HUES6 (cell line): ENCODE measurements at regions not wholly inside any gene's neighbourhood (a gene's known extent, or its start where the extent isn't known, plus 50 kb on each side); places are given as distances from the start of the nearest gene placed in this dataset.

Experiments used
- H3K27ac ChIP-seq: 2 replicates; pipeline ENCODE4 v1.7.0; 2013; ENCODE audit warnings: low read depth, mild to moderate bottlenecking, low read length, inconsistent platforms
- H3K27me3 ChIP-seq: 2 replicates; pipeline ENCODE4 v1.6.1; 2013; ENCODE audit warnings: low read length; ENCODE audit not compliant: control insufficient read depth, insufficient read depth
- H3K36me3 ChIP-seq: 2 replicates; pipeline ENCODE4 v1.6.1; 2013; ENCODE audit warnings: low read length; ENCODE audit not compliant: control insufficient read depth, insufficient read depth
- H3K4me1 ChIP-seq: 2 replicates; pipeline ENCODE4 v1.6.1; 2013; ENCODE audit warnings: low read length; ENCODE audit not compliant: control insufficient read depth, insufficient read depth
- H3K4me3 ChIP-seq: 2 replicates; pipeline ENCODE4 v1.5.1; 2013; ENCODE audit warnings: low read depth, low read length
- H3K9ac ChIP-seq: one replicate; pipeline ENCODE4 v1.6.1; 2013; ENCODE audit warnings: mild to moderate bottlenecking, low read length
- H3K9me3 ChIP-seq: 2 replicates; pipeline ENCODE4 v1.6.1; 2013; ENCODE audit warnings: low read depth, low read length; ENCODE audit not compliant: control insufficient read depth, insufficient read depth

DNA sequence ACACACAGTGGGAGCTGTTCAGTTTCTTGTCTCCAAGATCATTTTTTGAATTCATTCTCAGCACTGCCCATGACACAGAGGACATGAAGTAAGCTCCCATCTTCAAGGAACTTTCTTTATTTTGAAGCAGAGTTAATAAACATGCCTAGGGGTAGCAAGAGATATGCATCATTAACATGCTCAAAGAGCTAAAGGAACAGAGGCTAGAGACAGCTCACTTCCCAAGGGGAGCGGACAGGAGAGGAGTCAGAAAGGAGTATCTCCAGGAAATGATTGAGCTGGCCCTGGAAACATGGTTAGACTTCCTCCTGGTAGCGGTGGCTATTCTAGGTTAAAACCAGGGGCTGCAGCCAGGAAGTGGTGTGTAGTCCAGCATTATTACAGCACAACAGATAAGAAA lies 135.9 kb downstream of the GPAM start:
- H3K27me3 ChIP-seq: 0 out of 2 replicates have a peak, but pooled peaks cover 2% of the 10 kb centered on the region
- H3K9ac ChIP-seq: no peak overlapping the region
- H3K36me3 ChIP-seq: no peaks in the 10 kb centered on the region
- H3K9me3 ChIP-seq: no peaks in the 10 kb centered on the region
- H3K4me1 ChIP-seq: no peaks in the 10 kb centered on the region
- no peak overlapping the region for H3K27ac ChIP-seq
- H3K4me3 ChIP-seq: no peak overlapping the region

DNA sequence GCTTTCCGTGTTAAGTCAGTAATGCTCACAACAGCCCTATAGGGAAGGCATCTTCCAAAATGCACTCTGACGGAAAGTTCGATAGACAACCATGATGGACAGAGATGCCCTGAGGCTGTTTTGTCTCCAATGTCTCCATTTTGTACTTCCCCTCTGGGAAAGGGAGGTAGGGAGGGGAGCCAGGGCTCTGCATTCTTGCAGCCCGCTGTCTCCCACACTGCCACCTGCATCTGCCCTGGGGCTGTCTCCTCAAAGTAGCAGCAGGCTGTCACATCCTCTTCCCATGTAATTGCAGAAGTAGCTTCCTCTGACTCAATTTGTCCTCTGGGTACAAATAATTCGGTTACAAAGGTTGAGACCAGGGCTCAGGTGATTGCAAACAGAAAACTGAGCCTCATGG lies 131.4 kb downstream of the GPAM start:
- Histone ChIP-seq H3K27me3 (no peaks in the 10 kb centered on the region), H3K4me1 (no peaks in the 10 kb centered on the region), H3K27ac (no peak overlapping the region), H3K4me3 (no peak overlapping the region), H3K9me3 (no peaks in the 10 kb centered on the region), H3K9ac (no peak overlapping the region), H3K36me3 (no peaks in the 10 kb centered on the region)

GRCh38 chr10:112053895-112054294 lies 129.7 kb downstream of the GPAM start:
- Histone ChIP-seq H3K9me3 (no peaks in the 10 kb centered on the region), H3K9ac (no peak overlapping the region), H3K27ac (no peak overlapping the region), H3K4me1 (no peaks in the 10 kb centered on the region), H3K27me3 (no peaks in the 10 kb centered on the region), H3K4me3 (no peak overlapping the region), H3K36me3 (no peaks in the 10 kb centered on the region)

DNA sequence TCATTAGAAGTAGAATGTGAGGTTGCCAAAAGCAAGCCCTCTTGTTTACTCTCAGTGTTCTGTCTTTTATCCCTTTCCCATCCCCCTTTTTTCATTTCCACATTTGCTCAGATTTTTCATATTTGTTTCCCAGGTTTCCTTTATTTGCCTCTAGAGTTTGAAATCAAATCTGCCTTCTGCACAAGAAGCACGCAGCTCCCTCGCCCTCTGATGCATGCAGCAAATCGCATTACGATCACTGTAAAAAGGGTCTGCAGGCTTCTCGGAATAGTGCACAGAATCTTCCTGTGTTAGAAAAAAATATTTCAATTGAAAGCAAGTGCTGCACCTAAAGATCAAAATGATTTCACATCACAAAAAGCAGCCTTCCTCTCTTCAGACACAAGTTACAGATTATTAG lies 129.0 kb downstream of the GPAM start:
- Histone ChIP-seq H3K9ac (no peak overlapping the region), H3K27ac (no peak overlapping the region), H3K27me3 (no peaks in the 10 kb centered on the region), H3K4me3 (no peak overlapping the region), H3K9me3 (no peaks in the 10 kb centered on the region), H3K36me3 (no peaks in the 10 kb centered on the region), H3K4me1 (no peaks in the 10 kb centered on the region)

DNA sequence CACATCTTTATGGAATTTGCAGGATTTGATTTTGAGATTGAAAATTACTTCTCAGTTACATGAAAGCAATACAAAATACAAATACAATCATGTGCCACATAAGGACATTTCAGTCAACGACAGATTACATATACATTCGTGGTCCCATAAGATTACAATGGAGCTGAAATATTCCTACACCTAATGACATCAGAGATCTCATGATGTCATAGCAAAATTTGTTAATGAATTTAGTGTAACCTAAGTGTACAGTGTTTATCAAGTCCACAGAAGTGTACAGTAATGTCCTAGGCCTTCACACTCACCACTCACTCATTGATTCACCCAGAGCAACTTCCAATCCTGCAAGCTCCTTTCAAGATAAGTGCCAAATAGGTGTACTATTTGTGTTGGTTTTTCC lies 126.5 kb downstream of the GPAM start:
- H3K9me3 ChIP-seq: no peaks in the 10 kb centered on the region
- no peaks in the 10 kb centered on the region for H3K27me3 ChIP-seq
- H3K4me1 ChIP-seq: no peaks in the 10 kb centered on the region
- no peaks in the 10 kb centered on the region for H3K36me3 ChIP-seq
- no peak overlapping the region for H3K27ac ChIP-seq
- H3K4me3 ChIP-seq: no peak overlapping the region
- H3K9ac ChIP-seq: no peak overlapping the region

DNA sequence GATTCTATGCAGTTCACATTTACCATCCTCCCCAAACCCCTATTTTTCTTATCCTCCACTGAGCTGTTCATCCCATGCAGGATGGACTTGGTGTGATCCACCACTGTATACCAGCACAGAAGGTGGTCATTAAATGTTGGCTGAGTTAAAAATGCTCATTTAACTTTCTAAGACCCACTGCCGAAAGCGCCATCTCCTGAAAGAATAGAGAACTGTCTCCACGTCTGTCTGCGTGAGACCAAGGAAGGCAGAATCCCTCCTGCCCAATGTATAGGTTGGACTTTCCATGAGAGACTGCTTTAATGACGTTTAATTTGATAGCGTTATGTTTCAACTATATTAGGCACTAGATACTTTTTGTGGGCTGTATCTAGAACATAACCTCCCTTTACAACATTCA lies 124.3 kb downstream of the GPAM start:
- H3K36me3 ChIP-seq: no peaks in the 10 kb centered on the region
- no peak overlapping the region for H3K27ac ChIP-seq
- no peaks in the 10 kb centered on the region for H3K4me1 ChIP-seq
- no peaks in the 10 kb centered on the region for H3K27me3 ChIP-seq
- no peaks in the 10 kb centered on the region for H3K9me3 ChIP-seq
- no peak overlapping the region for H3K9ac ChIP-seq
- no peak overlapping the region for H3K4me3 ChIP-seq

DNA sequence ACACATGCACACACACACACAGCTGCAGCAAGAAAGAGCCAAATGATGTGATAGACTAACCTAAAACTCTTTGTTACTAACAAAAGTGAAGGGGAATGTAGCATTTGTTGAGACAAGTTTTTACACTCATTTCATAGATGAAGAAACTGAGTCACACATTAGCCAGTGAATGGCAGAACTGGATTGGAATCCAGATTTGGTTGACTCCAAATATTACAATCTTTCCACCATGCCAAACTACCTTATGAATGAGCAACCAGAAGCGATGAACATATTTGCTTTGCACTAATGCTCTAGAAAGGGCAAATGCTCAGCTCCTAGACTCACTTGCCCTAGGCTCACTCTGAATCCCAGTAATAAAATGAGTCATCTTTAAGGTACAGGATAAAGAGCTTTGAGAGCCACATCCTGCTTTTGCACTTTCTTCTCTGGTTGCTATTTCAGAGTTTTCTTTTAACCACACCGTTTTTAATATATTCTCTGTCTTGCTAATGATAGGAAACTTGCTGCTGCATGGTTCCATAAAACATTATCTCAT lies 111.9 kb downstream of the GPAM start:
- Histone ChIP-seq H3K9ac (no peak overlapping the region), H3K36me3 (no peaks in the 10 kb centered on the region), H3K27ac (no peak overlapping the region), H3K4me3 (no peak overlapping the region), H3K9me3 (no peaks in the 10 kb centered on the region), H3K27me3 (no peaks in the 10 kb centered on the region), H3K4me1 (no peaks in the 10 kb centered on the region)

- Histone ChIP-seq H3K36me3 (no peaks in the 10 kb centered on the region), H3K27me3 (no peaks in the 10 kb centered on the region), H3K4me1 (peaks cover 2% of the 10 kb centered on the region; the same call in 1 of the 2 replicates), H3K4me3 (no peak overlapping the region), H3K27ac (no peak overlapping the region), H3K9me3 (no peaks in the 10 kb centered on the region), H3K9ac (no peak overlapping the region)
These were observed 105.6 kb downstream of the GPAM start for GRCh38 chr10:112078003-112078402.

DNA sequence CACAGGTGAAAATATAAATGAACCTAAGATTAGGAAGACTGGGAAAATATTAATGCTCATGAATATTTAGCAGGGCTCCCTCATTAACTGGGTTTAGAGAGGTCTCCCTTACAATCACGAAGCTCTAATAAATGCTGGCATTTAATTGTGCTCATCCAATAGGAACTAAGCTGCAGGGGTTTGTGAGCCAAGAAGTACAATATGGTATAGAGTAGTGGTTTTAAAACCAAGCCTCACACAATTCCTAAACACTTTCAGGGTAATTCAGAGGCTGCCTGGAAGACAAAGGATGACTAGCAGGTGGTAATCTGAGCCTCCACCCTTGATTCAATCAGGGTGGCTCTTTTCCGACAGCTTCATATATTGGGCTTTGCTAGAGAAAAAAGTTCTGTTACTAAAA lies 103.3 kb downstream of the GPAM start:
- H3K4me3 ChIP-seq: no peak overlapping the region
- no peak overlapping the region for H3K9ac ChIP-seq
- peaks cover 2% of the 10 kb centered on the region; the same call in 1 of the 2 replicates for H3K4me1 ChIP-seq
- no peak overlapping the region for H3K27ac ChIP-seq
- H3K9me3 ChIP-seq: no peaks in the 10 kb centered on the region
- H3K27me3 ChIP-seq: no peaks in the 10 kb centered on the region
- H3K36me3 ChIP-seq: no peaks in the 10 kb centered on the region

DNA sequence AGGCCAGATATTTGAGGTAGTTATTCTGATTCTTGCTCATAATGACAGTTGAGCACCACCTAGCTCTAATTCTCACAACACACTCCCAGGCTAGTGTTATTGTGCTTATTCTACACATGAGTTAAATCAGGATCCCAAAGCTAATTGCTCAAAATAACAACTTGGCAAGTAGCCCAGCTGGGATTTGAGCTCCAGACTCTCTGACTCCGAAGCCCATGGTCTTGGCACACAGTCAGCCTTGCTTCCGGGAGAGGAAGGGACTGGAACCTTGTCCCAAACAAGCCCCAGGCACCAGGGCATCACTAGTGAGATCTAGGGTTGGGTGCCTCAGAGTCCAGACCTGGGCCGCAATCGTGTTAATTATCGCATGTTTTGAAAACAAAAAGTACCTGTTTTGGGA lies 101.4 kb downstream of the GPAM start:
- H3K36me3 ChIP-seq: no peaks in the 10 kb centered on the region
- no peaks in the 10 kb centered on the region for H3K9me3 ChIP-seq
- H3K27me3 ChIP-seq: no peaks in the 10 kb centered on the region
- no peak overlapping the region for H3K27ac ChIP-seq
- no peak overlapping the region for H3K9ac ChIP-seq
- peaks cover 2% of the 10 kb centered on the region; the same call in 1 of the 2 replicates for H3K4me1 ChIP-seq
- H3K4me3 ChIP-seq: no peak overlapping the region

DNA sequence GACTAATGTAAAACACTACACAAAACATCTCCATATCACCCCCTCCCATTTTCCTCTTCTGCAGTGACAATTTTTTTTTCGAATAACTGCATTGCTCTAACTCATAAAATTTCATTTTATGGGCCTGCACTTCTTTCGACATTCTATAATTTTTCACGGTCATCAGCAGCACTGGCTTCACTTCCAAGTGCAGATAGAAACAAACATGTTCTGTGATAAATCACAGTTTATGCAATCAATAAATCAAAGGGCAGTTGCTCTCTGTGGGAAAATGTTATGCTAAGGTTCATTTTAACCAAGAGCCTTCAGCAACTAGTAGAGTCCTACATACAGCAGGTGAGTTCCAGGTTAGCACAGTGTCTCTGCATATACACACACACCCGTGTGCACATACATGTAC lies 100.1 kb downstream of the GPAM start:
- no peaks in the 10 kb centered on the region for H3K27me3 ChIP-seq

GRCh38 chr10:112087953-112088456 lies 95.6 kb downstream of the GPAM start:
- H3K27me3 ChIP-seq: no peaks in the 10 kb centered on the region
- no peak overlapping the region for H3K27ac ChIP-seq
- H3K36me3 ChIP-seq: no peaks in the 10 kb centered on the region
- no peaks in the 10 kb centered on the region for H3K4me1 ChIP-seq
- H3K9ac ChIP-seq: no peak overlapping the region
- H3K9me3 ChIP-seq: no peaks in the 10 kb centered on the region
- H3K4me3 ChIP-seq: no peak overlapping the region

More for the DNA sequence above, 100.1 kb downstream of the GPAM start:
- no peak overlapping the region for H3K27ac ChIP-seq
- H3K9me3 ChIP-seq: no peaks in the 10 kb centered on the region
- H3K4me1 ChIP-seq: peaks cover 2% of the 10 kb centered on the region; the same call in 1 of the 2 replicates
- H3K4me3 ChIP-seq: no peak overlapping the region
- H3K9ac ChIP-seq: no peak overlapping the region
- H3K36me3 ChIP-seq: no peaks in the 10 kb centered on the region
